H9 (cell line): ENCODE measurements at regions not wholly inside any gene's neighbourhood (a gene's known extent, or its start where the extent isn't known, plus 50 kb on each side); places are given as distances from the start of the nearest gene placed in this dataset.

Source experiments
- DNase-seq: peaks from one replicate; pipeline ENCODE4 v3.0.0-alpha.2; 2017
- H2AFZ ChIP-seq: one replicate; pipeline ENCODE4 v1.6.1; 2013; ENCODE audit warnings: mild to moderate bottlenecking, low read length, control low read depth, moderate library complexity
- H2AK5ac ChIP-seq: 2 replicates; pipeline ENCODE4 v1.6.1; 2013; ENCODE audit warnings: low read length, control low read depth, mixed read lengths; ENCODE audit not compliant: insufficient read length
- H2BK120ac ChIP-seq: one replicate; pipeline ENCODE4 v1.6.1; 2013; ENCODE audit warnings: low read depth, mild to moderate bottlenecking, low read length, control low read depth, inconsistent platforms; ENCODE audit not compliant: poor library complexity, severe bottlenecking
- H2BK12ac ChIP-seq: 2 replicates; pipeline ENCODE4 v1.6.1; 2013; ENCODE audit warnings: low read length, control low read depth, mixed read lengths, low read depth; ENCODE audit not compliant: insufficient read length
- H2BK15ac ChIP-seq: 2 replicates; pipeline ENCODE4 v1.6.1; 2013; ENCODE audit warnings: low read depth, low read length, control low read depth
- H2BK20ac ChIP-seq: one replicate; pipeline ENCODE4 v1.6.1; 2013; ENCODE audit warnings: low read depth, mild to moderate bottlenecking, low read length, control low read depth, inconsistent platforms; ENCODE audit not compliant: poor library complexity, severe bottlenecking
- H2BK5ac ChIP-seq: 2 replicates; pipeline ENCODE4 v1.6.1; 2013; ENCODE audit warnings: low read length, control low read depth, mixed read lengths; ENCODE audit not compliant: insufficient read length
- H3K14ac ChIP-seq: 2 replicates; pipeline ENCODE4 v1.6.1; 2013; ENCODE audit warnings: low read length, control low read depth; ENCODE audit not compliant: insufficient read depth
- H3K18ac ChIP-seq: 2 replicates; pipeline ENCODE4 v1.6.1; 2013; ENCODE audit warnings: low read depth, mild to moderate bottlenecking, mixed read lengths, low read length, control low read depth; ENCODE audit not compliant: insufficient read length
- H3K23ac ChIP-seq: 2 replicates; pipeline ENCODE4 v1.6.1; 2013; ENCODE audit warnings: low read length, control low read depth, mixed read lengths, low read depth; ENCODE audit not compliant: insufficient read length
- H3K23me2 ChIP-seq: 2 replicates; pipeline ENCODE4 v1.6.1; 2013; ENCODE audit warnings: low read depth, mild to moderate bottlenecking, mixed read lengths, low read length, control low read depth; ENCODE audit not compliant: insufficient read length, poor library complexity, severe bottlenecking
- H3K27ac ChIP-seq: 2 replicates; pipeline ENCODE4 v1.5.1; 2013; ENCODE audit warnings: low read length, control low read depth, mixed read lengths, low read depth; ENCODE audit not compliant: insufficient read length
- H3K27me3 ChIP-seq: 2 replicates; pipeline ENCODE4 v1.6.1; 2013; ENCODE audit warnings: low read length, control low read depth, inconsistent platforms; ENCODE audit not compliant: insufficient read depth
- H3K4ac ChIP-seq: 2 replicates; pipeline ENCODE4 v1.6.1; 2013; ENCODE audit warnings: low read depth, mild to moderate bottlenecking, control low read depth, inconsistent platforms, low read length, moderate library complexity
- H3K4me1 ChIP-seq: 2 replicates; pipeline ENCODE4 v1.6.1; 2013; ENCODE audit warnings: low read length, control low read depth, inconsistent platforms; ENCODE audit not compliant: insufficient read depth
- H3K4me2 ChIP-seq: 2 replicates; pipeline ENCODE4 v1.6.1; 2013; ENCODE audit warnings: low read length, control low read depth, mixed read lengths; ENCODE audit not compliant: insufficient read length, insufficient read depth
- H3K56ac ChIP-seq: 2 replicates; pipeline ENCODE4 v1.6.1; 2013; ENCODE audit warnings: low read depth, mild to moderate bottlenecking, mixed read lengths, low read length, control low read depth; ENCODE audit not compliant: insufficient read length
- H3K79me1 ChIP-seq: 2 replicates; pipeline ENCODE4 v1.6.1; 2013; ENCODE audit warnings: low read depth, mild to moderate bottlenecking, moderate library complexity, low read length, control low read depth, inconsistent platforms; ENCODE audit not compliant: insufficient read depth, poor library complexity, severe bottlenecking
- H3K79me2 ChIP-seq: 2 replicates; pipeline ENCODE4 v1.6.1; 2013; ENCODE audit warnings: low read length, control low read depth, inconsistent platforms; ENCODE audit not compliant: insufficient read depth
- H3K9ac ChIP-seq: 2 replicates; pipeline ENCODE4 v1.6.1; 2013; ENCODE audit warnings: low read length, control low read depth, mixed read lengths; ENCODE audit not compliant: insufficient read length; ENCODE audit errors: extremely low read depth
- H3K9me3 ChIP-seq: one replicate; pipeline ENCODE4 v1.6.1; 2013; ENCODE audit warnings: low read depth, low read length, inconsistent platforms; ENCODE audit not compliant: control insufficient read depth
- H3T11ph ChIP-seq: one replicate; pipeline ENCODE4 v1.6.1; 2013; ENCODE audit warnings: mild to moderate bottlenecking, low read length, control low read depth, inconsistent platforms
- H4K20me1 ChIP-seq: one replicate; pipeline ENCODE4 v1.6.1; 2013; ENCODE audit not compliant: control insufficient read depth, insufficient read length, insufficient read depth
- H4K5ac ChIP-seq: 2 replicates; pipeline ENCODE4 v1.6.1; 2013; ENCODE audit warnings: low read depth, mild to moderate bottlenecking, mixed read lengths, low read length, control low read depth; ENCODE audit not compliant: insufficient read length
- H4K8ac ChIP-seq: replicated peaks from 2 replicates; pipeline ENCODE4 v1.6.1; 2013; ENCODE audit warnings: low read length, control low read depth, mixed read lengths, low read depth; ENCODE audit not compliant: insufficient read length
- H4K91ac ChIP-seq: 2 replicates; pipeline ENCODE4 v1.6.1; 2013; ENCODE audit warnings: low read depth, mild to moderate bottlenecking, moderate library complexity, mixed read lengths, low read length, control low read depth; ENCODE audit not compliant: insufficient read length
- H3K27ac Mint-ChIP-seq, 3 experiments: 2 replicates in 2 of 3; 3 replicates in 1 of 3; pipeline ENCODE4 v1.8.0; 2020 to 2021; ENCODE audit warnings: mixed read lengths in 3 of 3, mild to moderate bottlenecking in 1 of 3, moderate library complexity in 1 of 3
- H3K27me3 Mint-ChIP-seq: 2 replicates; pipeline ENCODE4 v1.8.0; 2021; ENCODE audit warnings: low read depth, mild to moderate bottlenecking, moderate library complexity, mixed read lengths
- H3K36me3 Mint-ChIP-seq, 3 experiments: 2 replicates in 2 of 3; 3 replicates in 1 of 3; pipeline ENCODE4 v1.8.0; 2020 to 2021; ENCODE audit warnings: low read depth in 3 of 3, mixed read lengths in 3 of 3; ENCODE audit not compliant: insufficient read depth in 1 of 3
- H3K4me1 Mint-ChIP-seq, 2 experiments: 2 replicates each; pipeline ENCODE4 v1.8.0; 2020; ENCODE audit warnings: mixed read lengths in 2 of 2
- H3K4me3 Mint-ChIP-seq, 2 experiments: 2 replicates in 1 of 2; 3 replicates in 1 of 2; pipeline ENCODE4 v1.8.0; 2020 to 2021; ENCODE audit warnings: mild to moderate bottlenecking in 2 of 2, mixed read lengths in 2 of 2, moderate library complexity in 1 of 2
- H3K9me3 Mint-ChIP-seq, 2 experiments: 2 replicates in 1 of 2; 3 replicates in 1 of 2; pipeline ENCODE4 v1.8.0; 2020; ENCODE audit warnings: mild to moderate bottlenecking in 2 of 2, mixed read lengths in 2 of 2, moderate library complexity in 1 of 2
- WGBS: extraction: QIAGEN DNeasy Blood & Tissue Kit; methylation state at CpG from one replicate; pipeline ENCODE4 v1.1.7; 2013; ENCODE audit warnings: missing lambda C conversion rate, low lambda C conversion rate, mixed read lengths; ENCODE audit not compliant: insufficient read length; ENCODE audit errors: extremely low coverage; 5-methylcytosine and 5-hydroxymethylcytosine counted together
- TF ChIP-seq, protein P1 (sequence below): fragments of 200-600 bp; sonication (generic); conservative IDR thresholded peaks from 3 replicates; pipeline ENCODE4 v1.8.0; 2021; ENCODE audit warnings: antibody characterized with exemption, mild to moderate bottlenecking

DNA sequence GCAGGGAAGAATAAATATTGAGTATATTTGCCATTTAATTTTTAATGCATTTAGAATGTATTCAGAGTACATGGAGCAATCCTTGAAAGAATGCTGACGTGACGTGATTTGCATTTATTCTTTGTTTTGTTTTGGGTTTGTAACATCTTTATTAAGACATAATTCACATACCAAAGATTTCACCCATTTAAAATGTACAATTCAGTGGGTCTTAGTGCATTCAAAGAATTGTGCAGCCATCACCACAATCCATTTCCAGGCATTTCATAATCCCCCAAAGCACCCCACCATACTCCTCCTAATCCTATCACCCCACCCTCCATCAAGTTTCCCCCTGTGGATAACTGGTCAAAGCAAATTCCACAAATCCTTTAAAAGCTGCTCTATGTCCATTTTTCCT lies 87.4 kb downstream of the FAM9B start:
- no peak overlapping the region for H3K4me3 Mint-ChIP-seq
- Histone ChIP-seq H3K23me2 (no peaks in the 10 kb centered on the region), H4K8ac (no peak overlapping the region), H2BK15ac (no peak overlapping the region), H3K23ac (no peak overlapping the region), H2AK5ac (no peak overlapping the region), H2AFZ (no peak overlapping the region), H3K4ac (no peak overlapping the region), H2BK120ac (no peak overlapping the region), H3K27ac (no peak overlapping the region), H3K14ac (no peak overlapping the region), H2BK20ac (no peak overlapping the region), H3K27me3 (no peaks in the 10 kb centered on the region), H3K9ac (no peak overlapping the region), H3T11ph (no peak overlapping the region), H2BK5ac (no peak overlapping the region), H3K56ac (no peak overlapping the region), H4K5ac (no peak overlapping the region), H2BK12ac (no peak overlapping the region), H3K18ac (no peak overlapping the region), H3K79me2 (no peaks in the 10 kb centered on the region), H3K79me1 (no peaks in the 10 kb centered on the region), H4K20me1 (no peaks in the 10 kb centered on the region), H3K4me1 (no peaks in the 10 kb centered on the region), H3K4me2 (no peak overlapping the region), H3K9me3 (no peaks in the 10 kb centered on the region), H4K91ac (no peak overlapping the region)
- no peak overlapping the region for H3K27ac Mint-ChIP-seq
- TF ChIP-seq, protein P1, sequence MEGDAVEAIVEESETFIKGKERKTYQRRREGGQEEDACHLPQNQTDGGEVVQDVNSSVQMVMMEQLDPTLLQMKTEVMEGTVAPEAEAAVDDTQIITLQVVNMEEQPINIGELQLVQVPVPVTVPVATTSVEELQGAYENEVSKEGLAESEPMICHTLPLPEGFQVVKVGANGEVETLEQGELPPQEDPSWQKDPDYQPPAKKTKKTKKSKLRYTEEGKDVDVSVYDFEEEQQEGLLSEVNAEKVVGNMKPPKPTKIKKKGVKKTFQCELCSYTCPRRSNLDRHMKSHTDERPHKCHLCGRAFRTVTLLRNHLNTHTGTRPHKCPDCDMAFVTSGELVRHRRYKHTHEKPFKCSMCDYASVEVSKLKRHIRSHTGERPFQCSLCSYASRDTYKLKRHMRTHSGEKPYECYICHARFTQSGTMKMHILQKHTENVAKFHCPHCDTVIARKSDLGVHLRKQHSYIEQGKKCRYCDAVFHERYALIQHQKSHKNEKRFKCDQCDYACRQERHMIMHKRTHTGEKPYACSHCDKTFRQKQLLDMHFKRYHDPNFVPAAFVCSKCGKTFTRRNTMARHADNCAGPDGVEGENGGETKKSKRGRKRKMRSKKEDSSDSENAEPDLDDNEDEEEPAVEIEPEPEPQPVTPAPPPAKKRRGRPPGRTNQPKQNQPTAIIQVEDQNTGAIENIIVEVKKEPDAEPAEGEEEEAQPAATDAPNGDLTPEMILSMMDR: no peak
- no peaks in the 10 kb centered on the region for H3K27me3 Mint-ChIP-seq
- WGBS: no CpG with 5 or more reads among the region's 2 CpGs
- DNase-seq: no peak
- H3K36me3 Mint-ChIP-seq: peaks cover 0 to 3% (median 0%) of the 10 kb centered on the region in 3 experiments; a peak in 1 of 7 replicates
- H3K4me1 Mint-ChIP-seq: no peaks in the 10 kb centered on the region
- peaks cover 0 to 51% of the 10 kb centered on the region in 2 experiments; a peak in 3 of 5 replicates for H3K9me3 Mint-ChIP-seq
